ENCODE measurements at regions not wholly inside any gene's neighbourhood (a gene's known extent, or its start where the extent isn't known, plus 50 kb on each side); places are given as distances from the start of the nearest gene placed in this dataset.

- Histone ChIP-seq H3F3A (ENCODE audit: insufficient read depth, low read length) (no peaks in the 10 kb centered on the region), H3K4me1 (ENCODE audit: insufficient read depth, low read length, severe bottlenecking) (no peaks in the 10 kb centered on the region), H3K4me3 (ENCODE audit: low read depth, low read length, poor library complexity, severe bottlenecking) (no peak overlapping the region), H3K79me2 (ENCODE audit: insufficient read depth, low read length) (no peaks in the 10 kb centered on the region), H3K9ac (ENCODE audit: low read length) (no peak overlapping the region), H2AFZ (ENCODE audit: low read length) (no peak overlapping the region), H3K9me2 (ENCODE audit: low read depth, low read length) (no peaks in the 10 kb centered on the region), H3K9me3 (ENCODE audit: low read length) (no peaks in the 10 kb centered on the region), H3K27ac (ENCODE audit: low read depth, low read length, poor library complexity, severe bottlenecking) (no peak overlapping the region), H4K20me1 (ENCODE audit: insufficient read depth, low read length) (no peaks in the 10 kb centered on the region), H3K36me3 (ENCODE audit: insufficient read depth, low read length) (no peaks in the 10 kb centered on the region), H3K4me2 (ENCODE audit: low read length) (no peak overlapping the region), H3K27me3 (ENCODE audit: insufficient read depth, low read length) (no peaks in the 10 kb centered on the region)
- TF ChIP-seq CTCF (IDR thresholded peaks at IDR 0.05; ENCODE audit: low read length): no peak
- no peak for TF ChIP-seq EZH2 (IDR thresholded peaks at IDR 0.05; ENCODE audit: borderline replicate concordance, low read length)
These were observed 63.0 kb upstream of the DLK1 start for GRCh38 chr14:100663761-100664052.

- Histone ChIP-seq H3K79me2 (ENCODE audit: insufficient read depth, low read length) (no peaks in the 10 kb centered on the region), H3K27ac (ENCODE audit: low read depth, low read length, poor library complexity, severe bottlenecking) (no peak overlapping the region)
These were observed 62.5 kb upstream of the DLK1 start for GRCh38 chr14:100664231-100664630.

GRCh38 chr14:100664841-100665510 is 61.7 kb upstream of the DLK1 start:
- Histone ChIP-seq H2AFZ (ENCODE audit: low read length) (no peak overlapping the region), H4K20me1 (ENCODE audit: insufficient read depth, low read length) (no peaks in the 10 kb centered on the region), H3K79me2 (ENCODE audit: insufficient read depth, low read length) (no peaks in the 10 kb centered on the region), H3K9me2 (ENCODE audit: low read depth, low read length) (no peaks in the 10 kb centered on the region), H3K4me1 (ENCODE audit: insufficient read depth, low read length, severe bottlenecking) (no peaks in the 10 kb centered on the region), H3K4me2 (ENCODE audit: low read length) (no peak overlapping the region), H3K27me3 (ENCODE audit: insufficient read depth, low read length) (no peaks in the 10 kb centered on the region), H3K27ac (ENCODE audit: low read depth, low read length, poor library complexity, severe bottlenecking) (no peak overlapping the region), H3F3A (ENCODE audit: insufficient read depth, low read length) (no peaks in the 10 kb centered on the region), H3K9ac (ENCODE audit: low read length) (no peak overlapping the region), H3K9me3 (ENCODE audit: low read length) (no peaks in the 10 kb centered on the region), H3K4me3 (ENCODE audit: low read depth, low read length, poor library complexity, severe bottlenecking) (no peak overlapping the region), H3K36me3 (ENCODE audit: insufficient read depth, low read length) (no peaks in the 10 kb centered on the region)
- no peak for TF ChIP-seq EZH2 (IDR thresholded peaks at IDR 0.05; ENCODE audit: borderline replicate concordance, low read length)
- TF ChIP-seq CTCF (IDR thresholded peaks at IDR 0.05; ENCODE audit: low read length): no peak

More at GRCh38 chr14:100664231-100664630, 62.5 kb upstream of the DLK1 start:
- Histone ChIP-seq H3K4me3 (ENCODE audit: low read depth, low read length, poor library complexity, severe bottlenecking) (no peak overlapping the region), H3F3A (ENCODE audit: insufficient read depth, low read length) (no peaks in the 10 kb centered on the region), H3K27me3 (ENCODE audit: insufficient read depth, low read length) (no peaks in the 10 kb centered on the region), H3K4me1 (ENCODE audit: insufficient read depth, low read length, severe bottlenecking) (no peaks in the 10 kb centered on the region), H3K9me2 (ENCODE audit: low read depth, low read length) (no peaks in the 10 kb centered on the region), H2AFZ (ENCODE audit: low read length) (no peak overlapping the region), H3K9me3 (ENCODE audit: low read length) (no peaks in the 10 kb centered on the region), H4K20me1 (ENCODE audit: insufficient read depth, low read length) (no peaks in the 10 kb centered on the region), H3K9ac (ENCODE audit: low read length) (no peak overlapping the region), H3K4me2 (ENCODE audit: low read length) (no peak overlapping the region), H3K36me3 (ENCODE audit: insufficient read depth, low read length) (no peaks in the 10 kb centered on the region)
- no peak for TF ChIP-seq CTCF (IDR thresholded peaks at IDR 0.05; ENCODE audit: low read length)
